ENCODE measurements at regions not wholly inside any gene's neighbourhood (a gene's known extent, or its start where the extent isn't known, plus 50 kb on each side); places are given as distances from the start of the nearest gene placed in this dataset.
"Not testable (repeated sequence)": the region's sequence is repeated elsewhere in the genome, so short reads cannot be mapped to it uniquely, and the experiment has no call there.

DNA sequence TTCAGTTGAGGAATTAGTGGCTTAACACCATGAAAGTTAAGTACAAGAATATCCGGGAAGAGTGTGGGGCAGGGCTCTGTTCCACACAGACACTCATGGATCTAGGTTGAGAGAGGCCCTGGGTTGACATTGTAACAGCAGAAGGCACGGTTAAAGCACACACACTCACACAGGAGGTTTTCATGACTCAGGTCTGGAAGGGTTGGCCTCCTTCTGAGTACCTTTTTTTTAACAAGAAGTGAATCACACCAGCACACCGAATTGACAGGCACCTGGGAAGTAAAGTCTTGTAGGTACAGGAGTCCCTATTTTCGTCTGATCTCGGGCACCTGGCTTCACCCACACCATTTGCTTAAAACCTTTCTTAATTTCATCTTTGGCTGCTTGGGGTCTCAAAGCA, 509.4 kb upstream of the ADARB2 start:
- DNase-seq (ENCODE audit: low spot score): no peak

DNA sequence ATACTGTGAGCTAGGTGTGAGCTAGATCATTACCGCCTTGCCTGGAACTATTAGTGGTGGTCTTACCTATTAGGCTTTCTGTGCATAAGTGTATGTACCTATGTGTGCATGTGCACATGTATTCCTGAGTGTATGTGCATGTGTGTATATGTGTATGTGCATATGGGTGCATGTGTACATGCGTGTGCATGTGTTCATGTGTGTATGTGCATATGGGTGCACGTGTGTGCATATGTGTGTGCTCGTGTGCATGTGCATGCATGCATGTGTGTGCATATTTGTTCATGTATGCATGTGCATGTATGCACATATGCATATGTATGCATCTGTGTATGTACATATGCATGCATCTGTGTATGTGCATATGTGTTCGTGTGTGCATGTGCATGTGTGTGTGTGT, 508.3 kb upstream of the ADARB2 start:
- DNase-seq (ENCODE audit: low spot score): no peak

DNA sequence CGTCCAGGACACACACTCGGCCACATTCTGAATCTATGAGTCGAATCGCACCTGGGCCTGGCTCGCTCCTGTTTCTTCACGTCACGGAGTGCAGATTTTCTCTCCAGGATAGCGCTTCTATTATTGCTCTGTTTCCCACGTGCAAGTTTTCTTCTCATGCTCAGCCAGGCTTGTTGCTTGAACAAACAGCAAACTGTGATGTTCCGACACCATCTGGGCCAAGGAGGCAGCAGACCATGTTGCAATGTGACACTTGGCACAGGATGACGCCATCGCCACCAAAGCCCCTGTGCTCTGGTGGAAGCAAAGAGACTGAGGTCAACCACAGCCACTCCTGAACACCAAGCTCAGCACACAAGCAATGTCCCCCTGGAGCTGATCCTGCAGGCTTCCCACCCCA, 507.1 kb upstream of the ADARB2 start:
- DNase-seq (ENCODE audit: low spot score): no peak

DNA sequence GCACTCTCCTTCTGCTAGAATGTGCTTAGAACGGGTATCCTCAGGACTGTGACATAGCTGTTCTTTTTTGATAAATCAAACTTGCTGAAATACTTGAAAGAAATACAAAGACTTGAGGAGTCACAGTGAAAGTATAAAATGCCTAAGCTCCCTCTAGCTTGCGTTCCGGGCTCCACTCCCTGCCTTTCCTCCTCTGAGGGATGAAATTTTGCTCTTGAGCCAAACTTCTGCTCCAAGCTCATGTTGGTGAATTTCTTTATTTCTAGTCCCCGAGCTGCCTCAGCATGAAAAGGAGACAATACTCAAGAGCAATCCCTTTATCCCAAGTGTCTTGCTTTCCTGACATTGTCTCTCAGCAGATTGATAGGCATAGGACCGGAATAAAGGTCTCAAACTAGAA, 499.6 kb upstream of the ADARB2 start:
- no peak for DNase-seq (ENCODE audit: low spot score)

DNA sequence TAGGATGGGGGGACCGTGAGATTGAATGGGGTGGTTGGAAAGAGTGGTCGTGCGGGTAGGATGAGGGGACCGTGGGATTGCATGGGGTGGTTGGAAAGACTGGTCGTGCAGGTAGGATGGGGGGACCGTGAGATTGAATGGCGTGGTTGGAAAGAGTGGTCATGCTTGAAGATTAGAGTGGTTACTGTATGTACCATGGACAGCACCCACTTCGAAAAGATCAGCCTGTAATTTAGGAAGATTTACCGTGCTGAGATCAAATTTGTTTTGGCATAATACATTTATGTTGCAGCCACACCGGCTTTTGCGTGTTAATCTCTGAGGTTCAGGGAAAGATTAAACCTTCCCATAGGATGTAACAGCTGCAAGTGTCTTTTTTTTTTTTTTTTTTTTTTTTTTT, 495.2 kb upstream of the ADARB2 start:
- no peak for DNase-seq (ENCODE audit: low spot score)

DNA sequence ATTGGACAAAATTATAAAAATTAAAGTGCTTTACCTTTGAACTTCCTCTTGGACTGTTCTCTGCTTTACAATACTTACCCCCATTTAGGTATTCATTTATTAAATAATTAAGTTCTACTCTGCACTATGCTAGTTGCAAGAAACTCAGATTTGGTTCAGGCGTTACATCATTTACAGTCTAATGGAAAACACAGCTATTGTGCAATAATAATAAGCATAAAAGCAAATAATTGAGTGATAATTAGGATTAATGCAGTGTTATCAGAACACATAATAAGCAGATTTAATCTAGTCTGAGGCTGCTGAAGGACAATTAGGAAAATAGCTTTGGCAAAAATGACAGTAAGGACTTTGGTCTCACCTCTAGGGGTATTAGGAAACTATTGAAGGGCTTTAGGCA, 493.2 kb upstream of the ADARB2 start:
- DNase-seq (ENCODE audit: low spot score): no peak

DNA sequence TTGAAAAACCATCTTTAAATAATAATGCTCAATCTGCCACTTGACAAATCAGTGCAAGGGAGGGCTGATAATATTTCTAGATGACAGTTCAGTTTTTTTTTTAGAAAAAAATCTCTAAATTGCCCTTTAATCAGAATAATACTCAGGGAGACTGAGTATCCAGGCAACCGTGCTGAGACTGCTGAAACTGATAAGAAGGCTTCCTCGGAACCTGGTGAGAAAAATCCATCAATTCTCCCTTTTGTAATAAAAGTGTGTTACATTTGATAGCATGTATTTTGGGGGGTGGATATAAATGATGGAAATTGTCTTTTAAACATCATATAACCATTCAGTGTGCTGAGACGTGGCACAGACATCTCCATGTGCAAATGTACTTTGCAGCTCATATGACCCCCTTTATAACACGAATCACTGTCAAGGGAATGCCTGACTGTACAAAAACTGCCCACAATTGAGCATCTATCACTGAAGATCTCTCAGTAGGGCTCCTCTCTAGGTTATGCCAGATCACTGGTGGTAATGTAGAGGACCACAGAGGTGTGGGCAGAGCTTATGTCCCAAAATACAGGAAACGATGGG, 491.1 kb upstream of the ADARB2 start:
- no peak for DNase-seq (ENCODE audit: low spot score)

DNA sequence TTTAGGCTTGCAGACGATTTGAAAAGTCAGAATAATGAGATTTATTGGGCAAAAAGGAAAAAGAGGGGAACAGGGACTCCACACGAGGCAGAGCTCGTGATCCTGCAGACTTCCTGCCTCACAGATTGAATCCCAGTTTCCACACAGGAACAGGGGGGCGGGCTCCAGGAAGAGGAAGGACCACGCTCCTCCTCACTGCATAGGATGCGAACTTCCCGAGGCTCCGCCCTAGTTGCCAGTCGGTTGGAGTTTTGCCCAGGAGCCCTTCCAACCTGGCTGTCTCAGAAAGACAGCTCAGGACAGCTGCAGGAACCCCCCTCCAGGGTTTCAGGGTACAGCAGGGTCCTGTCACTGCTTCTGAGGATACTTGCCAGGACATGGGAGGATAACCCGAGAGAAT, 488.3 kb upstream of the ADARB2 start:
- no peak for DNase-seq (ENCODE audit: low spot score)

DNA sequence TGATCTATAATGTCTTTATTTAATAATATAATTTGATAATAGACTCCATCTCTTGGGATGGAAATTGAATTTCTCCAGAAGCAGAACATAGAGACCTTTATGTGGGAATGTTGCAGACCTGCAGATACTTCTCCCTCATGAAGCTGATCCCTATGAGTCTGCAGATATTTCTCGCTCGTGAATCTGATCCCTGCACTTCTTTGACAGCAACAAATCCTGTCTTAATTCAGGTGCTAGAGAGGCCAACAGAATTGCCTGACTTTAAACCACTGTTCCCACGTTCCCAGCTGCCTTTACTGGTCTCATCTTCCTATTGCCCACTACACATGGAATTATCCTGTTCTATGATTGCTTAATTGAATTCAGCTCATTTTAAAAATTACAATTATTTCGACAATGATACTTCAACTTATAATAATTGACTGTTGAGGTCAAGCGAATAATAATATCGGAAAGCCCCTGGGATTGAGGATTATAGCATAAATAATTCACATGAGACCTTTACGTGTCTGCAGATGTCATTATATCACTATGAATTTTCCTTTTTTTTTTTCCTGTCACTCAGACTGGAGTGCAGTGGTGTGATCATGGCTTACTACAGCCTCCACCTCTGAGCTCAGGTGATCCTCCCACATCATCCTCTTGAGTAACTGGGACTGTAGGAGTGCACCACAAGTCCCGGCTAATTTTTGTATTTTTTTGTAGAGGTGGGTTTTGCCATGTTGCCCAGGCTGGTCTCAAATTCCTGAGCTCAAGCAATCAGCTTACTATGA, 486.4 kb upstream of the ADARB2 start:
- no peak for DNase-seq (ENCODE audit: low spot score)

DNA sequence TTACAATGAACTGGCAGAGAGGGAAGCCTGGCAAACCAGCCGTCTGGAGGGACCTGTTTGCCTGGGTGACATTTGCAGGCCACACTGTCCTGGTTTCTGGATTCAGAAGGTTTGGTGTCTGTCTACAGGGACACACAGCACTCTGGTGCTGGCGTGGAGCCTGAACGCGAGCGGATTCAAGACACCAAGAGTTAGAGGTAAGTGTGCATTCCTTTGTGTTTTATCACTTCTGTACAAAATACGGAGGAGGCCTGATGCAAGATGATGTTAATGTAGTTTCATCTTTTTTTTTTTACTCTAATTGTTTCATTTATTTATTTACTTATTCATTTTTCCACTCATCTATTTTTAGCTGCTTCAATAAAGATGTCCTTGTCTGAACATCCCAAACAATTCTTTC, 485.3 kb upstream of the ADARB2 start:
- no peak for DNase-seq (ENCODE audit: low spot score)

DNA sequence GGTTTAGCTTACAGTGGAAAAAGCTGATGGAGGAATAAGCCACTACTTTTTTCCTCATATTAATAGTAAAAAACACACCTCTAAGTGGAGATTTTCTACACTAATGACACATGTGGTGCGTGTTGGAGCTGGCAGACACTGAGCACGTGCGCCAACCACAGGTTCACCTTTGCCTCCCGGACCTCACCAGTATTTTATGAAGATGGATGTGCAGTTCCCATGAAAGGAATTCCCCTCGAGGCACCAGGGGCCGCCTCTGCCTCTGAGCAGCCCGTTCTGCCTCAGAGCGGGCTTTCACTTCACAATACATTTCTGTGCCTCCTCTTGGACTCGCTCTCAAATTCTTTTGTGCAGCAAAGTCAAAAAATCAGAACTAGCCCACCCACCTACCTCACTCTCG, 477.5 kb upstream of the ADARB2 start:
- DNase-seq (ENCODE audit: low spot score): no peak

DNA sequence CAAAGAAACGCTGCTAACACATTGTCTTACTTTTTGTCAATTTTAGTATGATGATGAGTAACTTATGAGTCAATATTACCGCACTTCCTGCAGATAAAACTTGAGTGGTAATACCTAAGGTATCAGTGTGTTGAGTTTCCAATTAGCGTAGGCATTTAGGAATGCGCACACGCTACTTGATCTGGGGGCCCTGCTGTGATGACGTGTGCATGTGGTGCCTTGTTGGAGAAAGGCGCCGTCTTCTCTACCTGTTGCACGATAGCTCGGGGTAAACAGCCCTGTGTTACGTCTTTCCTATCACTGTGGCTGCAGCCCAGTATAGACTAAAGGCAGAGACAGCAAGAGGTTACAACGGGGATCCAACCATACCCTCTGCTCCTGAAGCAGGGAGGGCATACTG, 476.8 kb upstream of the ADARB2 start:
- DNase-seq (ENCODE audit: low spot score): no peak

DNA sequence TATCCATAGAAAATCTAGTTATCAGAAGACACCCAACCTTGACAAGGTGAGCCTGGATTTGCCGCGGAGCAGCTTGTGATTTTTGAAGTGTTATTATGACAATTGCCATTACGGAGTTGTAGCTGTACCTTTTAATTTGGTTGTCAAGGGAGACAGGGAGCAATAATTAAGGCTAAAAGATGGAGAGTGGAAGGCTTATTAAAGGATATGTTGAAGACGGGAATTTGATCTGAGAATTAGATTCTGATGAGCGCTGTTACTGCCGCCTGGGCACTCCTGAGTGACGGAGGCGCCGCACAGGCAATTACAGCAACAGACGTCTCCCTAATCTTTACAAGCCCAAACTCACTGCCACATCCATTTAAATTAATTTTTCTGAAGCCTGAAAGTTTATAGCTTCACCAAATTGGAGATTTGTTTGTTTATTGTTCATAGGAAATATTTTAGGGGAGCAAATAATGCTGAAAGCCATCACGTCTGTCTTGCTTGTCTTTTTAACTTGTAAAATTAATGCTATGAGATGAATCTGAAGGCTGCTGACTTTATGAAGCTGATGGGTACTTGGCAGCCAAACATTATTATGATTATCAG, 475.0 kb upstream of the ADARB2 start:
- no peak for DNase-seq (ENCODE audit: low spot score)

DNA sequence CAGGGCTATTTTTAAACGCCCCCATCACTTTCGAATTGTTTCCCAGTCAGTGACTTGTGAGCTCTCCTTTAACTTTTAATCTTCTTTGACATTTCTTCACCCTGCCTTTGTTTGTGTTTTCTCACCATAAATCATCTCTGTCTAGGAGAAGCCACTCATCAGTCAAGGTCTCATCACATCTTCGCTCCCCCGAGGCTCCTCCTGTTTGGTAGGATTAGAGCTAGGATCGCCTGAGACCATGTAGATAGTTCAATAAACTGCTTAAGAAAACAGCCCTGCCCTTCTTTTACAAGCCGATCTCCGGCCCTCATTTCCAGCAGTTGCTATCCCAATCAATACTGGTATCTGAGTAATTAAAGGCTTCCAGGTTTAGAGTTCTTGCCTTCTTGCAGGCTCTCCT, 472.8 kb upstream of the ADARB2 start:
- DNase-seq (ENCODE audit: low spot score): no peak

DNA sequence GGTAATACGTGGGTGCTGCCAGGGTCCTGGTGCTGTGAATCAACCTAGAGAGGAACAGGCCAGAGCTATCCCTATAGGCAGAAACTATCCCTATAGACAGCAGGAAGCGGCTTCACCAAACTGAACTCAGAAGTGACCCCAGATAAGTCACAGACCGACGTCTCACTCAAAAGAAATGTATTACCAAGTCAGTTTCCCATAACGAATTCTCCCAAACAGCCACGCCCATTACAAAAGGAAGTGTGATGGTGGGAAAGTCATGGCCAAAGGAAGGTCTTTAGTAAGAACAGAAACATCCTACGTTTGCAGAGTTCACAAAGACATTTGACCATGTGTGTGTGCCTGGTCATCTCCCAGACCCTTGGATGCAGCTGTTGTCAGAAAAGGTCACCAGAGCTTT, 470.8 kb upstream of the ADARB2 start:
- DNase-seq (ENCODE audit: low spot score): no peak

DNA sequence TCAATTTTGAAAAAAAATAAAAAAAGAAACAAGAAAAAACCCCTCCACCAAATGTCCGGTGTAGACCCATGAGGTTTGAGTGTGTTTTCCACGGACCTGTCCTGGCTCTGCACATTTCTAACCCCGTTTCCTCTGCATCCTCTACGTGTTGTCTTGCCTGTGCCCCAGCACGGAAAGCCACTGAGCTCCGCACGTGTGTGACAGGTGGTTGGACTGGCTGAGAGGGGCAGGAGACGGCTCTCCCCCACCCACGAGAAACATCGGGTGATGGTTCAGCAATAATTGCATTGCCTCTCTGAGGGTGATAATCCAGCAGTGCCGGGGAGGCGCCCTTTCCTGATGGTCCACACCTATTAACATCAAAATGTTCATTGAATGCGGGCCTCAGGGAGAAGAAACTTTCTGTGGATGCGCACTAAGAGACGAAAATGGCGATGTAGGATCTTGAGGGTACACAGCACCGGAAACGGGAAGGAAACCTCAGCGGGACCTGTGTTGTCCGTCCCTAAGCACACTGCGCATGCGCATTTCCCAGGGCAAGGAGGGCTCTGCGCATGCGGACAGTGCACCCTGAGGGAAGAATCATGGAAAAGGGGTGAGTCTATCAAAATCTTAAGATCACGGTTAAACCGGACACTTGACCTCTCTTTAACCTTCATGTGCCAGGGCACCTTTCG, 470.1 kb upstream of the ADARB2 start:
- DNase-seq (ENCODE audit: low spot score): no peak

DNA sequence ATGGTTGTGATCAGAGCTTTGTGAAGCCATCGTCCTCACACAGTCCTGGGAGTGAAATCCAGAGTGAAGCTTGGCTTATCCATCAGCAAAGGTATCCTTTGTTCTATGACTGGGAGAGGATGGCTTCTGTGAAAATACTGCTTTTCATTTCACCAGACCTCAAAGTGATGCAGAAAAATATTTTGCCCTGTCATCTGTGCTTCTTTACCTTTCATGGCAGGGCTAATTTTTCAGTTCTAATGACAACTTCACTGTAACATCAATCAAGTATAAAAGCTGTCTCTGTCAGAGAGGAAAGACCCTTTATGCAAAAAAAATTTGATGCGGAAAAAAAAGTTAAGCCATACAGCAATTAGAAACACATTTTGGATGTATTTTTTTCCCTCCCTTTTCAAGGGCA, 468.1 kb upstream of the ADARB2 start:
- DNase-seq (ENCODE audit: low spot score): no peak

DNA sequence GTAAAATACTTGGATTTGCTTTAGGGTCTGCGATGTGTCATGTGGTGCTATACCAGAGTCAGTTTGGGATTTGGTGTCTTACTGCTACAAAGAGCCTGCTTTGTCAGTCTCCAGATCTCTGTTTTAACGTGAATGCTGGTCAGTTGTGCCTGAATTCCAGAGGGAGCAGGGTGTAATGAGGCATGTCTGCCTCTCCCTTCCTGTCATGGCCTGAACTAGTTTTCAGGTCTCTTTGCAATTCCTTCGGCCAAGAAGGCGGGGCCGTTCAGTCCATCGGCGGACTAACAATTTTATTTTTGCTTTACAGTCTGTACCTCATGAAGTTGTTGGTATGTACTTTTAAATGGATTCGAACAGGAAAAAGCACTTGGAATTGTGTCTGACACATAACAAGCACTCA, 465.1 kb upstream of the ADARB2 start:
- no peak for DNase-seq (ENCODE audit: low spot score)

DNA sequence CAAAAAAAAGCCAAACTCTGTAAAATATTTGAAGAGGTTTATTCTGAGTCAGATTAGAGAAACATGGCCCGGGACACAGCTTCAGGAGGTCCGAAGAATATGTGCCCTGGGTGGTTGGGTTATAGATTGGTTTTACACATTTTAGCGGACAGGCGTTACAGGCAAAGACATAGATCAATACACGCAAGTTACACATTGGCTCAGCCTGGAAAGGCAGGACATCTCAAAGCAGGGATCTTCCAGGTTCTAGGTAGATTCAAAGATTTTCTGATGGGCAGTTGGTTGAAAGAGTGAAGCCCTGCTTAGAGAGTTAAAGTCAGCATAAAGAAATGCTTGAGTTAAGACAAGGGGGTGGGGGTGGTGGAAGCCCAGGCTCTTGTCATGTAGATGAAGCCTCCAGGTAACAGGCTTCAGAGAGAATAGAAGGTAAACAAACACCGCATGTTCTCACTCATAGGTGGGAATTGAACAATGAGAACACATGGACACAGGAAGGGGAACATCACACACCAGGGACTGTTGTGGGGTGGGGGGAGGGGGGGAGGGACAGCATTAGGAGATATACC, 464.3 kb upstream of the ADARB2 start:
- DNase-seq (ENCODE audit: low spot score): no peak

DNA sequence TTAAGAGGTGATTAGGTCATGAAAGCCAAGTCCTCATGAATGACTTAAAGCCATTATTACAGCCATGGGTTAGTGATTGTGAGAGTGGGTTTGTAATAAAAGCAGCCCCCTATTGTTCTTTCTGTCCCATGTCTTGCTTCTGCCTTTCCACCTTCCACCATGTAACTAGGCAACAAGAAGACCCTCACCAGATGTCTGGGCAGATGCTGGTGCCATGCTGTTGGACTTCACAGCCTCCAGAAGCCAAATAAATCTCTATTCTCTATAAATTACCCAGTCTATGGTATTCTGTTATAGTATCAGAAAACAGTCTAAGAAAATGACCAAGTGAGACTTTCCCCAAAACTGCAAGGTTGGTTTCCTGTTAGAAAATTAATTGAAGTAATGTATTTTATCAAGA, 460.3 kb upstream of the ADARB2 start:
- no peak for DNase-seq (ENCODE audit: low spot score)

DNA sequence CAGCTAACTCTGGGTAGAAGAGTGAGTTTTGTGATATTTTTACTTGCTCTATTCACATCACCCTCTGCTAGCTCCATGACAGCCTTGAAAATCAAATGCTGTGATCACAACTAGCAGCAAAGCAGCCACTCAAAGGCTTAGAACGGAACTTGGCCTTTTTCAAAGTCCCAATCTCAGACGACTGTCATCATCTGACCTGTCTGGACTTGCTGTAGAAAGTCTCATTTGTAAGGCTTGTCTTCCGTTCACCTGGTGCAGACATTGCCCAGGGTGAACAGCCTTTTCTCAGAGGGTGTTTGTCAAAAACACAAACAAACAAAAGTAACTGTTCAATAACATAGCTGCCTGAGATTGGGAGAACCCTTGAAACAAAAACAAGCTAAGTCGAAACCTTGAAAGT, 458.9 kb upstream of the ADARB2 start:
- no peak for DNase-seq (ENCODE audit: low spot score)

DNA sequence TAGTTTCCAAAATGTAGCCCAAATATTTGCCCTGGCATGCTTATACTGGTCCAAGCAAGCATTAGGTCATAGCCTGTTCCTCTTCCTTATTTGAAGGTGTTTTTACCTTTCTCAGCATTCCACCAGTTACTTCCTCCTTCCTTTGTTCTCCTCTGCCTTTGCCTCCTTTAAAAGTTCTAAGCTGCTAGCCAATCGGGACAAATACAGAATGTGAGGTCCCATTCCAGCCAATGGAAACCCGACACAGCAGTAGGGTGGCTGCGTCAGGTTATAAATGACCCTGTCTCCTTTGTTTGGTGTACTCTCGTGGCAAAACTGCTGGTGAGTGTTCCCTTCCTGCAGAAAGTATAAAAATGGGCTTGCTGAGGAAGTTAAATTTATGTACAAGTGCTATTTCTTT, 452.0 kb upstream of the ADARB2 start:
- DNase-seq (ENCODE audit: low spot score): not testable (repeated sequence)

DNA sequence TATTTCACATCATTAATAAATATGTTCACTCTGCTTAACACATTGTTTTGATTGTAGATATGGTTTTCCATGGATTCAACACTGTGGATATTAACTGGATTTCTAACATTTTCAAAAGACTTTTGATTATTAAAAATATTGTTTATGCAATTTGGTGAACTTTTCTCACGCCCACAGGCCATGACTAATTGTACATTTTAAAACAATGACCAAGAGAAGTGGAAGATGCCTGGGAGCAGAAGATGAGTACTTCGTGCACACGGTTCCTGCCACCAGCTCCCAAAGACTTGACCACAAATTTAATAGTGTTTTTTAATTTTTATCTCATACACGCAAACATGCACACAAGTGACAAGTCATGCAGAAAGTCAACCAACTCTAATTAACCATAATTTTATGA, 451.0 kb upstream of the ADARB2 start:
- DNase-seq (ENCODE audit: low spot score): no peak
